ENCODE measurements at regions not wholly inside any gene's neighbourhood (a gene's known extent, or its start where the extent isn't known, plus 50 kb on each side); places are given as distances from the start of the nearest gene placed in this dataset.
A peak's percentile ranks its signal among the peaks of the same experiment; 100 is the strongest.

DNA sequence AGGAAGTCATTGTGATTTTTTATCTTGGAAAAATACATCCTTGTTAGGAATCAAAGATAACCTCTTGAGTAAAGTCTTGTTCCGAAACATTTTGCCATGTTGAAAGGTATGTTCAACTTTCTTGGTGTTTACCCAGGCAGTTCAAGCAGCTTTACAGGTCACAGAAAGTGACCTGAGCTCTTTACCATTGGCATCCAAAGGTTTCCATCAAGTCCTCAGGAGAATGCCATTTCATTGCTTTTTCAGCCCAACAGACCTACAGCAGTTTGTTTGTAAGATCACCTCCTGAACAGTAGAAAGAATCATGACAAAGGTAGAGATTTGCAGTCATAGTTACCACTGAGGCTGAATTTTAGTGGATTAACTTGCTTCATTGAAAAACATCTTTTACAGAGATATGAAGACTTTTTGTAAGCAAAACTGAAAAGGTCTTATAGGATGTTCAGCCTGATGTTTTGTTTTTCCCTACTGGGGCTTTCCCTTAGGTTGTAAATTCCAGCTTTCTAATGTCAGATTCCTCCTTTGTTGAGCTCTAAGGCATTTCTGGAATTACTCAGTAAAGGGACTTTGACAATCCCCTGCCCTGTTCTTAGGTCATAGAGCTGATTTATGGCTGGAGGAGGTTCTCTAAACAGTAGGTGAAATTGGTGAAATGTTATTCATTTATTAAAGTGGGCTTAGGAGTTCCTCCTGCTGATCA is 236.8 kb upstream of the RBMS1 start:
- H2AFZ ChIP-seq (ENCODE audit: low read length, unreplicated experiment): no peak overlapping the region
- no peaks in the 10 kb centered on the region for H3K36me3 ChIP-seq (ENCODE audit: insufficient read depth, low read length)
- no peaks in the 10 kb centered on the region for H3K4me1 ChIP-seq (ENCODE audit: control insufficient read depth, insufficient read depth, low read length, unreplicated experiment)
- no peaks in the 10 kb centered on the region for H3K27me3 ChIP-seq (ENCODE audit: insufficient read depth, low read length)
- H3K79me2 ChIP-seq (ENCODE audit: control insufficient read depth, insufficient read depth, low read length, unreplicated experiment): no peaks in the 10 kb centered on the region
- H3K27ac ChIP-seq (ENCODE audit: low read depth, low read length): no peak overlapping the region
- H3K4me3 ChIP-seq (ENCODE audit: low read depth, low read length): no peak overlapping the region

- no peaks in the 10 kb centered on the region for H3K36me3 ChIP-seq (ENCODE audit: insufficient read depth, low read length)
- H3K4me1 ChIP-seq (ENCODE audit: control insufficient read depth, insufficient read depth, low read length, unreplicated experiment): peaks cover 5% of the 10 kb centered on the region
- no peaks in the 10 kb centered on the region for H3K79me2 ChIP-seq (ENCODE audit: control insufficient read depth, insufficient read depth, low read length, unreplicated experiment)
- H3K4me3 ChIP-seq (ENCODE audit: low read depth, low read length): no peak overlapping the region
- no peaks in the 10 kb centered on the region for H3K27me3 ChIP-seq (ENCODE audit: insufficient read depth, low read length)
- H3K27ac ChIP-seq (ENCODE audit: low read depth, low read length): no peak overlapping the region
- H2AFZ ChIP-seq (ENCODE audit: low read length, unreplicated experiment): no peak overlapping the region
These were observed 237.8 kb upstream of the RBMS1 start for GRCh38 chr2:160731415-160731814.

DNA sequence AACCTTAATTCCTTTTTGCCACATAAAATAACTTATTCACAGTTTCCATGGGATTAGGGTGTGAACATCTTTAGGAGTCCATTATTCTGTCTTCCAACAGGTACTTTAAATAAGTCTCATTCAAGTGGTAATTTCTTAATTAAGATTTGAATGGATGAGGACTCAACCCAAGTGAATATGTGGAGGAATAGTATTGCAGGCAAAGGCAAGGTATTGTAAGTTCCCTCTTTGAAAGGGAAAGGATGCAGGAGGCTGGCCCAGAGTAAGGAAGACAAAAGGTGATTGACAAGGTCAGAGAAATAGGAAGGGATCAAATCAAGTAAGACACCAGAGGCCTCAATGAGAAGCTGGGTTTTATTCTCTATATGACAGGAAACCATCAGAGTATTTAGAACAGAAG is 238.2 kb upstream of the RBMS1 start:
- H3K4me3 ChIP-seq (ENCODE audit: low read depth, low read length): no peak overlapping the region
- no peaks in the 10 kb centered on the region for H3K36me3 ChIP-seq (ENCODE audit: insufficient read depth, low read length)
- H3K27ac ChIP-seq (ENCODE audit: low read depth, low read length): no peak overlapping the region
- H3K4me1 ChIP-seq (ENCODE audit: control insufficient read depth, insufficient read depth, low read length, unreplicated experiment): peaks cover 9% of the 10 kb centered on the region
- no peaks in the 10 kb centered on the region for H3K27me3 ChIP-seq (ENCODE audit: insufficient read depth, low read length)
- no peaks in the 10 kb centered on the region for H3K79me2 ChIP-seq (ENCODE audit: control insufficient read depth, insufficient read depth, low read length, unreplicated experiment)
- H2AFZ ChIP-seq (ENCODE audit: low read length, unreplicated experiment): no peak overlapping the region

- Histone ChIP-seq H2AFZ (ENCODE audit: low read length, unreplicated experiment) (no peak overlapping the region), H3K27me3 (ENCODE audit: insufficient read depth, low read length) (no peaks in the 10 kb centered on the region), H3K36me3 (ENCODE audit: insufficient read depth, low read length) (no peaks in the 10 kb centered on the region), H3K4me3 (ENCODE audit: low read depth, low read length) (no peak overlapping the region), H3K27ac (ENCODE audit: low read depth, low read length) (no peak overlapping the region), H3K79me2 (ENCODE audit: control insufficient read depth, insufficient read depth, low read length, unreplicated experiment) (no peaks in the 10 kb centered on the region), H3K4me1 (ENCODE audit: control insufficient read depth, insufficient read depth, low read length, unreplicated experiment) (peaks cover 13% of the 10 kb centered on the region)
These were observed 242.1 kb upstream of the RBMS1 start for GRCh38 chr2:160735696-160736095.

DNA sequence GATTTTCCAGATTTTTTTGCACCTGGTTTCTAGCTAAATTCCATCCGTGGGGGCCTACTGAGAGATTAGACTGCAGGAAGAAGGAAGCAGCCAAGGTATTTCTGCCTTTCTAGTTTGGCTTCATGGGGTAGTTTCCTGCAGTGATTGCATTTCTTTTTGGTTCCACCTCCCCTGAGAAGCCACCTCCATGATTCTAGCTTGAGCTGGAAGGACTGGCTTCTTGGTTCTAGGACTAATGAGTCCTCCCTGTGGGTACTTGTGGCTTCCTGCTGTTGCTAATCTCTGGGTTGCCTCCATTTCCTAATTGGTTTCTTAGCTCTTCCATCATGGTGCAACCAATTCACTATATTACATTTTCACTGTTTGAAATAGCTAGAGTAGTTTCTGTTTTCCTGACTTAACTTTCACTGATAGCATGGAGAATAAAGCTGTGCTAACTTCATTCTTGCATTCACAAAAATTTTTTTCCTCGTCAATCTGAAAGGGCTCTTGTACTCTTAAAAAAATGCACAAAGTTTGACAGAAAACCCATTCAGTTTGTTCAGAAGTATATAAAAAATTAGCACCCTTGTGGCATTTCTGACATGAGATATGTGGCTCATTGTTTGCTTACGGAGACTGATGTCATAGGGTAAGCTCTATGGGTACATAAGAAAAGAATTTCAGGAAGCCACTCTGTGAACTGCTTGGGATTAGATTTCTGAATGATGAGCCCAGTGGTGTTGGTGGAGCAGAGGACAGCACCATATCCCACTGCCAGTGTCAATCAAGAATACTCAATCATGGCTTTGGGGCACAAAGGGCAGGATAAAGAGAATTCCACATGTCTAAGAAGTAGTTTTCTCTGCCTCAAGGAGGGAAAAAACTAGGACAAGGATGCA is 242.8 kb upstream of the RBMS1 start:
- Histone ChIP-seq H3K4me3 (ENCODE audit: low read depth, low read length) (no peak overlapping the region), H3K79me2 (ENCODE audit: control insufficient read depth, insufficient read depth, low read length, unreplicated experiment) (no peaks in the 10 kb centered on the region), H3K4me1 (ENCODE audit: control insufficient read depth, insufficient read depth, low read length, unreplicated experiment) (peaks cover 13% of the 10 kb centered on the region), H3K36me3 (ENCODE audit: insufficient read depth, low read length) (no peaks in the 10 kb centered on the region), H3K27ac (ENCODE audit: low read depth, low read length) (no peak overlapping the region), H2AFZ (ENCODE audit: low read length, unreplicated experiment) (no peak overlapping the region), H3K27me3 (ENCODE audit: insufficient read depth, low read length) (no peaks in the 10 kb centered on the region)

GRCh38 chr2:160737247-160737646 is 243.6 kb upstream of the RBMS1 start:
- Histone ChIP-seq H3K27me3 (ENCODE audit: insufficient read depth, low read length) (no peaks in the 10 kb centered on the region), H2AFZ (ENCODE audit: low read length, unreplicated experiment) (no peak overlapping the region), H3K27ac (ENCODE audit: low read depth, low read length) (no peak overlapping the region), H3K4me1 (ENCODE audit: control insufficient read depth, insufficient read depth, low read length, unreplicated experiment) (peaks cover 13% of the 10 kb centered on the region), H3K36me3 (ENCODE audit: insufficient read depth, low read length) (no peaks in the 10 kb centered on the region), H3K79me2 (ENCODE audit: control insufficient read depth, insufficient read depth, low read length, unreplicated experiment) (no peaks in the 10 kb centered on the region), H3K4me3 (ENCODE audit: low read depth, low read length) (no peak overlapping the region)

- Histone ChIP-seq H3K27me3 (ENCODE audit: insufficient read depth, low read length) (no peaks in the 10 kb centered on the region), H3K36me3 (ENCODE audit: insufficient read depth, low read length) (no peaks in the 10 kb centered on the region), H3K79me2 (ENCODE audit: control insufficient read depth, insufficient read depth, low read length, unreplicated experiment) (no peaks in the 10 kb centered on the region), H3K27ac (ENCODE audit: low read depth, low read length) (no peak overlapping the region), H2AFZ (ENCODE audit: low read length, unreplicated experiment) (no peak overlapping the region), H3K4me1 (ENCODE audit: control insufficient read depth, insufficient read depth, low read length, unreplicated experiment) (peaks cover 19% of the 10 kb centered on the region), H3K4me3 (ENCODE audit: low read depth, low read length) (no peak overlapping the region)
These were observed 247.7 kb upstream of the RBMS1 start for GRCh38 chr2:160741271-160741670.

DNA sequence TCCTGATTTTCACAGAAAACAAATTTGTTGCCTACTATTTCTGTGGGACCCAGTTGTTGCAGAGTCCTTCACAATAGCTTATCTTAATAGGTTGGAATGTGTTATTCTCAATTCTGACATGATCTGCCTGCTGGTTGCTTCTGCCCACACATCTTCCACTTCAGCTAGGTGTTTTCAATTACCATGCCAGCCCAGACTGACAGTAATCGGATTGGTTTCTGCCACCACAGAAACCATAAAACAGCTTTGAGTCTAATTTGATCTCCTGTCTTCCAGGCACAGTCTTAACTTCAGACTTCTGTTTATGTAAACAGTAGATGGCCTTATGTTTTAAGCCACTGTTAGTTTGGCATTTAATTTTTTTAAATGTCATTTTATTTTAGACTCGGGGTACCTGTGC is 248.2 kb upstream of the RBMS1 start:
- Histone ChIP-seq H2AFZ (ENCODE audit: low read length, unreplicated experiment) (no peak overlapping the region), H3K79me2 (ENCODE audit: control insufficient read depth, insufficient read depth, low read length, unreplicated experiment) (no peaks in the 10 kb centered on the region), H3K4me3 (ENCODE audit: low read depth, low read length) (no peak overlapping the region), H3K36me3 (ENCODE audit: insufficient read depth, low read length) (no peaks in the 10 kb centered on the region), H3K27me3 (ENCODE audit: insufficient read depth, low read length) (no peaks in the 10 kb centered on the region), H3K4me1 (ENCODE audit: control insufficient read depth, insufficient read depth, low read length, unreplicated experiment) (peaks cover 13% of the 10 kb centered on the region), H3K27ac (ENCODE audit: low read depth, low read length) (no peak overlapping the region)

DNA sequence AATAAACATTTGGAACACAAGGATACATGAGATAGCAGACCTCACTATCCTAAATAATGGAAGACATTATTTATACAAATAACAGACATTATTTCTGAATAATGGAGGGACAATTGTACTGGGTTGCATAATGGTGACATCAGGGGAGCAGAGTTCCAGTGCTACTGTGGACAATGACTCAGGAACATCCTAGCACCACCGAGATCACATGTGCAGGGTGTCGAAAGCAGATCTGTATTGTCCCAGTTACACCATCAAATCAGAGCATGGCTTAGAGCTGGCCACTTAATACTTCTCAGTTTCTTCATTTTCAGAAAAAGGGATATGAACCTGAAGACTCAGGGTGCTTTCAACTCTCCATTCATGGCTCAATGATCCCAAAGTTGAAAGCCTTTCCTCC is 249.1 kb upstream of the RBMS1 start:
- Histone ChIP-seq H3K27me3 (ENCODE audit: insufficient read depth, low read length) (no peaks in the 10 kb centered on the region), H3K79me2 (ENCODE audit: control insufficient read depth, insufficient read depth, low read length, unreplicated experiment) (no peaks in the 10 kb centered on the region), H3K27ac (ENCODE audit: low read depth, low read length) (no peak overlapping the region), H3K4me3 (ENCODE audit: low read depth, low read length) (no peak overlapping the region), H3K36me3 (ENCODE audit: insufficient read depth, low read length) (no peaks in the 10 kb centered on the region), H3K4me1 (ENCODE audit: control insufficient read depth, insufficient read depth, low read length, unreplicated experiment) (peaks cover 13% of the 10 kb centered on the region), H2AFZ (ENCODE audit: low read length, unreplicated experiment) (no peak overlapping the region)

- H3K79me2 ChIP-seq (ENCODE audit: control insufficient read depth, insufficient read depth, low read length, unreplicated experiment): no peaks in the 10 kb centered on the region
- H2AFZ ChIP-seq (ENCODE audit: low read length, unreplicated experiment): no peak overlapping the region
- H3K4me3 ChIP-seq (ENCODE audit: low read depth, low read length): no peak overlapping the region
- peaks cover 47% of the 10 kb centered on the region for H3K4me1 ChIP-seq (ENCODE audit: control insufficient read depth, insufficient read depth, low read length, unreplicated experiment)
- peak overlapping the region; percentile 56 for H3K27ac ChIP-seq (ENCODE audit: low read depth, low read length)
- no peaks in the 10 kb centered on the region for H3K27me3 ChIP-seq (ENCODE audit: insufficient read depth, low read length)
- no peaks in the 10 kb centered on the region for H3K36me3 ChIP-seq (ENCODE audit: insufficient read depth, low read length)
These were observed 254.0 kb upstream of the RBMS1 start for GRCh38 chr2:160747501-160748170.

All from ACC112 (cell line).